ENCODE measurements at regions not wholly inside any gene's neighbourhood (a gene's known extent, or its start where the extent isn't known, plus 50 kb on each side); places are given as distances from the start of the nearest gene placed in this dataset.

DNA sequence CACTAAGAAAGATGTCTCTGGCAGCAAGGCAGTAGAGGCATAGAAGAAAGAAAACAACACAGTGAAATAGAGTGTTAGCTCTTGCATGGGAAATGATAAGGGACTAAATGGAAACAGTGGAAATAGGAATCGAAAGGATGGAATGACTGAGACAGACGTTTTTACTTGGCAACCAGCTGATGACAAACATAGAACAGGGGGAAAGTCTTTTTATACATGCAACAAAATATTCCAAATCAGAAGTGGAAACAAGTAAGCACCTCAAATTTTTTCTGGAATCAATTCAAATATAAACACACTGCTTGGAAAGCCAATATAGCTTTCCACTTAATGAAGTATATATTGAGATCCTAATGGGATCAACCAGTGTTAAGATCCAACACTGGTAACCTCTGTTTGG, 110.2 kb downstream of the MZT1 start:
- TF ChIP-seq, protein P1, sequence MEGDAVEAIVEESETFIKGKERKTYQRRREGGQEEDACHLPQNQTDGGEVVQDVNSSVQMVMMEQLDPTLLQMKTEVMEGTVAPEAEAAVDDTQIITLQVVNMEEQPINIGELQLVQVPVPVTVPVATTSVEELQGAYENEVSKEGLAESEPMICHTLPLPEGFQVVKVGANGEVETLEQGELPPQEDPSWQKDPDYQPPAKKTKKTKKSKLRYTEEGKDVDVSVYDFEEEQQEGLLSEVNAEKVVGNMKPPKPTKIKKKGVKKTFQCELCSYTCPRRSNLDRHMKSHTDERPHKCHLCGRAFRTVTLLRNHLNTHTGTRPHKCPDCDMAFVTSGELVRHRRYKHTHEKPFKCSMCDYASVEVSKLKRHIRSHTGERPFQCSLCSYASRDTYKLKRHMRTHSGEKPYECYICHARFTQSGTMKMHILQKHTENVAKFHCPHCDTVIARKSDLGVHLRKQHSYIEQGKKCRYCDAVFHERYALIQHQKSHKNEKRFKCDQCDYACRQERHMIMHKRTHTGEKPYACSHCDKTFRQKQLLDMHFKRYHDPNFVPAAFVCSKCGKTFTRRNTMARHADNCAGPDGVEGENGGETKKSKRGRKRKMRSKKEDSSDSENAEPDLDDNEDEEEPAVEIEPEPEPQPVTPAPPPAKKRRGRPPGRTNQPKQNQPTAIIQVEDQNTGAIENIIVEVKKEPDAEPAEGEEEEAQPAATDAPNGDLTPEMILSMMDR (IDR thresholded peaks at IDR 0.05): no peak
- TF ChIP-seq POLR2A (IDR thresholded peaks at IDR 0.05): no peak

All from Peyer's patch (tissue), 4 donors.